Activated CD8-positive, alpha-beta memory T cell treated with anti-CD3 and anti-CD28 coated beads for 36 hours (primary cell): ENCODE measurements at regions not wholly inside any gene's neighbourhood (a gene's known extent, or its start where the extent isn't known, plus 50 kb on each side); places are given as distances from the start of the nearest gene placed in this dataset.

Source experiments
- CTCF ChIA-PET: fragments of 350-600 bp; sonication (Branson Sonifier 250); formaldehyde crosslinking; loops from one replicate; lab custom pipeline; 2021; ENCODE audit warnings: antibody characterized with exemption; lab: Charles Lee
- POLR2A ChIA-PET: fragments of 350-600 bp; sonication (Branson Sonifier 250); formaldehyde crosslinking; loops from one replicate; lab custom pipeline; 2021; ENCODE audit warnings: antibody characterized with exemption; lab: Charles Lee

DNA sequence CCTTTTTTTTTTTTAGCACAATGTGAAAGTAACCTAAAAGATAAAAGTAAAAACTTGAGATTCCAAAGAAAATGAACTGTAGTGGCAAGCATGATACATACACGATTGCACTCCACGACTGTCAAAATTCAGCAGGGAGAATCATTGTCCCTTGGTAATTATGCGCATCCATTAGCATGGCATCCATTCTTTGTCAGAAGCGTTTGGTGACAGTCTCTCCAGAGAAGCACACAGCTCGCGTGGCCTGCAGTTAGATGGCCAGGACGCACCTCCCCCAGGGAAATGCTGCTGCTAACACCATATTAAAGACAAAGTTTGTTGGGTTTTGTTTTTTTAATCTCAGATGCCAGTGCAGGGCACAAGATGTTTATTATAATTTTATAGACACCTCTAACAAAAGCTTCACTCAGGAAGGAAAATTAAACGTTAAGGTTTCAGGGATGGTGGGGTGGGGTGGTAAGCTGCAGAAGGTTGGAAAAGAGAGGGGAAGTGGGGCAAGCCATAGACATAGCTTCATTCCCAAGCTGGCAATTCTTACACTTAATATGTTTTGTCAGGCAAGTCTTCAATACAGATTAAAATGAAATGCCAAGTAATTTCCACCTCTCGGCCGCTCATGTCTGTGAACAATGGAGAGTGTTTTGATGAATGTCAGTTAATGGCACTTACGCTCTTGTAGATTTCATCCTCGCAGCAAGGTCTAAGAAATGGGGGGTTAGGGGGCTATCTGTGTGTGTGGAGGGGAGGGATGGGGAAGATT lies 142.8 kb upstream of the TOPAZ1 start:
- CTCF ChIA-PET: no interaction called here

GRCh38 chr3:44099566-44100297 lies 142.0 kb upstream of the TOPAZ1 start:
- CTCF ChIA-PET: no interaction called here
- POLR2A ChIA-PET: no interaction called here

More for the DNA sequence above, 142.8 kb upstream of the TOPAZ1 start:
- POLR2A ChIA-PET: no interaction called here

DNA sequence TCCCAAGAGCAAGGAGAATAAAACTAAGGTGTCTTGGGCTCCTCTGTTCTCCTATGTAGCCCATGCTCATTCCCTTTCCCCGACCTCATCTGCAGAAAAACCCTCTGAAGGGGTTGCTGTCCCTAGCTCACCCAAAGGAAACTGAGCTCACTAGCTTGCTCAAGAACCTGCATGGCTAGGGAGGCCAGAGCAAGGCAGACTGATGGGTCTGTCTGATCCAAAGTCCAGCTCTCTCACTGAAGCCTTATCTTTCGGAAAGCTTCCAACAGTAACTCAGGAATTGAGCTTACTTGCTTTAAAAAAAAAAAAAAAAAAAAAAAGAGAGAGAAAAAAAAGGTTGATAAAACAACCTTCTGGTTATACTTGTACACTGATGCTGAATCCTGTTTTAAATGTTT lies 141.4 kb upstream of the TOPAZ1 start:
- ChIA-PET CTCF (no interaction called here), POLR2A (no interaction called here)

GRCh38 chr3:44104043-44104442 lies 137.6 kb upstream of the TOPAZ1 start:
- POLR2A ChIA-PET: no interaction called here
- CTCF ChIA-PET: no interaction called here

GRCh38 chr3:44104668-44105321 lies 136.9 kb upstream of the TOPAZ1 start:
- ChIA-PET POLR2A (no interaction called here), CTCF (interaction anchor here (1.1 kb wide), 1 partner anchor 86 kb away, joined by 3 read pairs; no protein-coding TSS in a partner anchor)

DNA sequence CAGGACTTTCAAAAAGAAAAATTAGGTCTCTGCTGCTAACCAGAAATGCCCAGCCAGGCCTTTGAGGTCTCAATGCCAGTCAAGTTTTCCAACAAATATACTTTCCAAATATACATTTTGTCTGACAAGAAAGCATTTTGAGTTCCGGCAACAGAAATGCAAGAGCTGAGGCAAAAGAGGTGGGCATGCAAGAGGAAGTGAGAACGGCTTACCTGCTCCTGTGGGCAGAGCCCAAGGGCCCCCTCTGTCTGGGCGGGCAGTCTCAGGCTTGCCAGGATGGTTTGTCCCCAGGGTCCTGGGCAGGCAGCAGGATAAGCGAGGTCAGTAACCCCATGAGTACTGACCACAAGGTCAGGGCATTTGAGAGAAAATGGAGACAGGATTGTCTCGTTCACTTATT lies 136.1 kb upstream of the TOPAZ1 start:
- ChIA-PET POLR2A (no interaction called here), CTCF (interaction anchor here (1.1 kb wide), 1 partner anchor 86 kb away, joined by 3 read pairs; no protein-coding TSS in a partner anchor)

GRCh38 chr3:44106756-44107155 lies 134.9 kb upstream of the TOPAZ1 start:
- ChIA-PET POLR2A (no interaction called here), CTCF (interaction anchor here (0.7 to 1.2 kb wide), 2 partner anchors 11 to 232 kb away, joined by 5 read pairs; no protein-coding TSS in a partner anchor)

DNA sequence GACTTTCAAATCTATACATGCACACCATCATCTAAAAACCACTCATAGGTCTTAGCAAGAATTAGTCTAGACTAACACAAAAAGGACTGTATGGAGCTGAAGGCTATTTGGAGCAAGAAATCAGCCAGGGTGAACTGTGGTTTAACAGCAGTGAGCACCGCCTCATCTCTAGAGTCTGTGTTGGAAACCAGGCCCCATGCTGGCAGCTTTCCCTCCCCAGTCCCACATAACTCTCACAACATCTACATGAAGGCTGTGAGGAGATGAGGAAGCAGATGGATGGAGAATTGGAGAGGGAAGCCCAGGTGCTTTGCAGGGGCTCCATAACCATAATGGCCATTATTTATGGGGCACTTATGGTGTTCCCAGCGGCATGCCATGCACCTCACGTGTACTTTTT lies 133.2 kb upstream of the TOPAZ1 start:
- ChIA-PET POLR2A (no interaction called here), CTCF (no interaction called here)

DNA sequence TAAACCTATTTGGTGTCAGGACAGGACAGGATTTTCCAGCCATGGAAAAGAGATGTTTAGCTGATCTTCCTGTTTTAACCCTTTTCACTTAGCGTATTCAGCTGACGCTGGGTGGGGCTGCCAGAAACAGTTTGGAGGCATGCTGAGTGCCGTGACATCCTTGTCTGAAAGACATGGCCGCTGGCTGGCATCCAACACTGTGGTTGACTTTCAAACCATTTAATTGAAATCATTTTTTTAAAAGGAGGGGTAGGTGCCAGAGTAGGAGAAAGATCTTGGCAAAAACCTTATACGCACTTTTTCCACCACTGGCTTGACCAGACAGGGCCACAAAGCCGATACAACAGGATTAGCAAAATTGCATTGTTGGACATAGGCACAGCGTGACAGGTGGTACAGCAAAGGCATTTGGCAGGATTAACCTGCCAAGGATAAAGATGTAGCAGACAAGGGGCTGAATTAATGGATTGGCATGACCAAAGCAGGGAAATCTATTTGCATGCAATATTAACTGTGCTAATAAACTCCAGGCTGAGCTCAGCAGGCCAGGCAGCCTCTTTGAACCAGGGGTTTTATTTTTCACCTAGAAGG lies 131.8 kb upstream of the TOPAZ1 start:
- ChIA-PET CTCF (no interaction called here), POLR2A (no interaction called here)

GRCh38 chr3:44110648-44111047 lies 131.0 kb upstream of the TOPAZ1 start:
- POLR2A ChIA-PET: no interaction called here
- CTCF ChIA-PET: no interaction called here

DNA sequence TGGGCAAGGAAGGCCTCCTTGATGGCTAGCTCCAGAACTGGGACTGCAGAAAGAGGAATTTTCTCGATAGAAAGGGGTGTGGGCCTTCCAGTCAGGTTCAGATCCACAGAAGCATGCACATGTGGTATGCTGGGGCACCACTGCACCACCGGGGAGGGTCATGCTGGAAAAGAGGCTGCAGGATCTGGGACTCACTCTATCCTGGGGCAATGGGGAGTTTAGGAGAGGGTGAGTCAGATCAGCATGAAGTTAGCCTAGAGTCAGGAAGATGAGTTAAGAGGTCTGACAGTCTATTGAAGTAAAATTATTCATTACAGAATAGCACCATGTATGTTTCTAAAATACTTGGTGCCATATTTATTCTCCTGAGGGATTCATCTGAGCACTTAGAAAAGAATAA lies 130.2 kb upstream of the TOPAZ1 start:
- POLR2A ChIA-PET: no interaction called here
- CTCF ChIA-PET: no interaction called here

DNA sequence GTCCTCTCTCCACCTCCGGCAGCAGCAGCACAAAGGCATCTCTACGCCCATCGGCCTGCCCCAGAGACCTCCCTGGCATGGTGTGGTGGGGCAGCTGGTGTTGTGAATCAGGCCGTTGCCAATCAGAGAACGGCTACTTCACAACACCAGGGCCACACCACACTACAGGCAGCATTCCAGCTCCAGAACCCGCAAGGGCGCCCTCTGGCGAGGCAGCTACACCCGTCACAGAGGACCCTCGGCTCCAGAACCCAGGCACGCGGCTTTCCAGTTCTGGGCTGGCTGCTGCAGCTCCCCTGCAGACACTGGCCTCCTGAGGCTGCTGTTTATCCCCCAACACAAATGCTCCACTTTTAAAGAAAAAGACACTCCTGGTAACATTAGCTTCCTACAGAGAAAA lies 127.5 kb upstream of the TOPAZ1 start:
- POLR2A ChIA-PET: no interaction called here
- CTCF ChIA-PET: interaction anchor here (1.3 kb wide), 1 partner anchor 12 kb away, joined by 3 read pairs; no protein-coding TSS in a partner anchor

DNA sequence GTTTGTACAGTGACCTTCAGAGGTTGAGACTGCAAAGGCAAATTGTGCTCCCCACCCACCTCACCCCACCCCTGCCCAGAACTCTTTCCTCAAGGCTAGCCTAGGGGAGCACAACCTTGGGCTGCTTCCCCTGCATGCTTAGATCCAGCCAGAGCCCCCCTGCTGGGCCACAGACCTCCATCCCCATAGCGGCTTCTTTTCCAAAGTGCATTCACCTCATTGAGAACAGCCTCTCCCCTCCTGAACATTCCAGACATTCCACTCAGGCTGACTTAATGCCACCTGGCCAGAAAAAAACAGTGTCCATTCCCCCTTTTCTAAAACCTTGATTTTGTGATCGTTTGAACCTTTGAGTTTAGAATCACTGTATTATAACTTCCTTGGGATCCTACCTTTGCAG lies 124.4 kb upstream of the TOPAZ1 start:
- CTCF ChIA-PET: no interaction called here
- POLR2A ChIA-PET: no interaction called here

DNA sequence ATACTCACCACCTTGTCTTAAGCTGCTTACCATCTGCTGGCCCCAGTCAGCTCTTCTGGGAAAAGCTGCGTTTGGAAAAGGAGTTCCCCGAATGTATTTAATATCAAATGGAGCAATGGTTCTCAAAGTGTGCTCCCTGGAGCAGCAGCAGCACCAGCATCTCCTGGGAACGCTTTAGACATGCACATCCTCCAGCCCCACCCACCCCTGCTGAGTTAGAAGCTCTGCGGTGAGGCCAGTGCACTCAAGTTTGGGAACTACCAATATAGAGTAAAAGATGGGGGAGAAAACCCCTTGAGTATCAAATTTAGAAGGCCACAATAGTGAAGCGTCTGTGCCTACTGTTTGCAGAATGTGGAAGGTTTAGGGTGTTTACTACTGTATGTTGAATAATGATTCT lies 124.0 kb upstream of the TOPAZ1 start:
- POLR2A ChIA-PET: no interaction called here
- CTCF ChIA-PET: no interaction called here

- ChIA-PET POLR2A (no interaction called here), CTCF (no interaction called here)
Measured at GRCh38 chr3:44120721-44121582, 120.7 kb upstream of the TOPAZ1 start.

GRCh38 chr3:44125246-44125645 lies 116.4 kb upstream of the TOPAZ1 start:
- ChIA-PET CTCF (interaction anchor here (1.4 kb wide), 1 partner anchor 11 kb away, joined by 3 read pairs; no protein-coding TSS in a partner anchor), POLR2A (no interaction called here)

- ChIA-PET POLR2A (no interaction called here), CTCF (interaction anchor here (1.4 kb wide), 1 partner anchor 12 kb away, joined by 3 read pairs; no protein-coding TSS in a partner anchor)
Measured at GRCh38 chr3:44125882-44126281, 115.8 kb upstream of the TOPAZ1 start.

- ChIA-PET CTCF (no interaction called here), POLR2A (no interaction called here)
Measured at GRCh38 chr3:44128057-44128775, 113.5 kb upstream of the TOPAZ1 start.
